H9 (cell line): ENCODE measurements at regions not wholly inside any gene's neighbourhood (a gene's known extent, or its start where the extent isn't known, plus 50 kb on each side); places are given as distances from the start of the nearest gene placed in this dataset.

Experiments used
- DNase-seq: peaks from one replicate; pipeline ENCODE4 v3.0.0-alpha.2; 2017
- H2AFZ ChIP-seq: one replicate; pipeline ENCODE4 v1.6.1; 2013; ENCODE audit warnings: mild to moderate bottlenecking, low read length, control low read depth, moderate library complexity
- H2AK5ac ChIP-seq: 2 replicates; pipeline ENCODE4 v1.6.1; 2013; ENCODE audit warnings: low read length, control low read depth, mixed read lengths; ENCODE audit not compliant: insufficient read length
- H2BK120ac ChIP-seq: one replicate; pipeline ENCODE4 v1.6.1; 2013; ENCODE audit warnings: low read depth, mild to moderate bottlenecking, low read length, control low read depth, inconsistent platforms; ENCODE audit not compliant: poor library complexity, severe bottlenecking
- H2BK12ac ChIP-seq: 2 replicates; pipeline ENCODE4 v1.6.1; 2013; ENCODE audit warnings: low read length, control low read depth, mixed read lengths, low read depth; ENCODE audit not compliant: insufficient read length
- H2BK15ac ChIP-seq: 2 replicates; pipeline ENCODE4 v1.6.1; 2013; ENCODE audit warnings: low read depth, low read length, control low read depth
- H2BK20ac ChIP-seq: one replicate; pipeline ENCODE4 v1.6.1; 2013; ENCODE audit warnings: low read depth, mild to moderate bottlenecking, low read length, control low read depth, inconsistent platforms; ENCODE audit not compliant: poor library complexity, severe bottlenecking
- H2BK5ac ChIP-seq: 2 replicates; pipeline ENCODE4 v1.6.1; 2013; ENCODE audit warnings: low read length, control low read depth, mixed read lengths; ENCODE audit not compliant: insufficient read length
- H3K14ac ChIP-seq: 2 replicates; pipeline ENCODE4 v1.6.1; 2013; ENCODE audit warnings: low read length, control low read depth; ENCODE audit not compliant: insufficient read depth
- H3K18ac ChIP-seq: 2 replicates; pipeline ENCODE4 v1.6.1; 2013; ENCODE audit warnings: low read depth, mild to moderate bottlenecking, mixed read lengths, low read length, control low read depth; ENCODE audit not compliant: insufficient read length
- H3K23ac ChIP-seq: 2 replicates; pipeline ENCODE4 v1.6.1; 2013; ENCODE audit warnings: low read length, control low read depth, mixed read lengths, low read depth; ENCODE audit not compliant: insufficient read length
- H3K23me2 ChIP-seq: 2 replicates; pipeline ENCODE4 v1.6.1; 2013; ENCODE audit warnings: low read depth, mild to moderate bottlenecking, mixed read lengths, low read length, control low read depth; ENCODE audit not compliant: insufficient read length, poor library complexity, severe bottlenecking
- H3K27ac ChIP-seq: 2 replicates; pipeline ENCODE4 v1.5.1; 2013; ENCODE audit warnings: low read length, control low read depth, mixed read lengths, low read depth; ENCODE audit not compliant: insufficient read length
- H3K27me3 ChIP-seq: 2 replicates; pipeline ENCODE4 v1.6.1; 2013; ENCODE audit warnings: low read length, control low read depth, inconsistent platforms; ENCODE audit not compliant: insufficient read depth
- H3K4ac ChIP-seq: 2 replicates; pipeline ENCODE4 v1.6.1; 2013; ENCODE audit warnings: low read depth, mild to moderate bottlenecking, control low read depth, inconsistent platforms, low read length, moderate library complexity
- H3K4me1 ChIP-seq: 2 replicates; pipeline ENCODE4 v1.6.1; 2013; ENCODE audit warnings: low read length, control low read depth, inconsistent platforms; ENCODE audit not compliant: insufficient read depth
- H3K4me2 ChIP-seq: 2 replicates; pipeline ENCODE4 v1.6.1; 2013; ENCODE audit warnings: low read length, control low read depth, mixed read lengths; ENCODE audit not compliant: insufficient read length, insufficient read depth
- H3K56ac ChIP-seq: 2 replicates; pipeline ENCODE4 v1.6.1; 2013; ENCODE audit warnings: low read depth, mild to moderate bottlenecking, mixed read lengths, low read length, control low read depth; ENCODE audit not compliant: insufficient read length
- H3K79me1 ChIP-seq: 2 replicates; pipeline ENCODE4 v1.6.1; 2013; ENCODE audit warnings: low read depth, mild to moderate bottlenecking, moderate library complexity, low read length, control low read depth, inconsistent platforms; ENCODE audit not compliant: insufficient read depth, poor library complexity, severe bottlenecking
- H3K79me2 ChIP-seq: 2 replicates; pipeline ENCODE4 v1.6.1; 2013; ENCODE audit warnings: low read length, control low read depth, inconsistent platforms; ENCODE audit not compliant: insufficient read depth
- H3K9ac ChIP-seq: 2 replicates; pipeline ENCODE4 v1.6.1; 2013; ENCODE audit warnings: low read length, control low read depth, mixed read lengths; ENCODE audit not compliant: insufficient read length; ENCODE audit errors: extremely low read depth
- H3K9me3 ChIP-seq: one replicate; pipeline ENCODE4 v1.6.1; 2013; ENCODE audit warnings: low read depth, low read length, inconsistent platforms; ENCODE audit not compliant: control insufficient read depth
- H3T11ph ChIP-seq: one replicate; pipeline ENCODE4 v1.6.1; 2013; ENCODE audit warnings: mild to moderate bottlenecking, low read length, control low read depth, inconsistent platforms
- H4K20me1 ChIP-seq: one replicate; pipeline ENCODE4 v1.6.1; 2013; ENCODE audit not compliant: control insufficient read depth, insufficient read length, insufficient read depth
- H4K5ac ChIP-seq: 2 replicates; pipeline ENCODE4 v1.6.1; 2013; ENCODE audit warnings: low read depth, mild to moderate bottlenecking, mixed read lengths, low read length, control low read depth; ENCODE audit not compliant: insufficient read length
- H4K8ac ChIP-seq: replicated peaks from 2 replicates; pipeline ENCODE4 v1.6.1; 2013; ENCODE audit warnings: low read length, control low read depth, mixed read lengths, low read depth; ENCODE audit not compliant: insufficient read length
- H4K91ac ChIP-seq: 2 replicates; pipeline ENCODE4 v1.6.1; 2013; ENCODE audit warnings: low read depth, mild to moderate bottlenecking, moderate library complexity, mixed read lengths, low read length, control low read depth; ENCODE audit not compliant: insufficient read length
- H3K27ac Mint-ChIP-seq, 3 experiments: 2 replicates in 2 of 3; 3 replicates in 1 of 3; pipeline ENCODE4 v1.8.0; 2020 to 2021; ENCODE audit warnings: mixed read lengths in 3 of 3, mild to moderate bottlenecking in 1 of 3, moderate library complexity in 1 of 3
- H3K27me3 Mint-ChIP-seq: 2 replicates; pipeline ENCODE4 v1.8.0; 2021; ENCODE audit warnings: low read depth, mild to moderate bottlenecking, moderate library complexity, mixed read lengths
- H3K36me3 Mint-ChIP-seq, 3 experiments: 2 replicates in 2 of 3; 3 replicates in 1 of 3; pipeline ENCODE4 v1.8.0; 2020 to 2021; ENCODE audit warnings: low read depth in 3 of 3, mixed read lengths in 3 of 3; ENCODE audit not compliant: insufficient read depth in 1 of 3
- H3K4me1 Mint-ChIP-seq, 2 experiments: 2 replicates each; pipeline ENCODE4 v1.8.0; 2020; ENCODE audit warnings: mixed read lengths in 2 of 2
- H3K4me3 Mint-ChIP-seq, 2 experiments: 2 replicates in 1 of 2; 3 replicates in 1 of 2; pipeline ENCODE4 v1.8.0; 2020 to 2021; ENCODE audit warnings: mild to moderate bottlenecking in 2 of 2, mixed read lengths in 2 of 2, moderate library complexity in 1 of 2
- H3K9me3 Mint-ChIP-seq, 2 experiments: 2 replicates in 1 of 2; 3 replicates in 1 of 2; pipeline ENCODE4 v1.8.0; 2020; ENCODE audit warnings: mild to moderate bottlenecking in 2 of 2, mixed read lengths in 2 of 2, moderate library complexity in 1 of 2
- CTCF ChIP-seq: fragments of 200-600 bp; sonication (generic); conservative IDR thresholded peaks from 3 replicates; pipeline ENCODE4 v1.8.0; 2021; ENCODE audit warnings: antibody characterized with exemption, mild to moderate bottlenecking
- WGBS: extraction: QIAGEN DNeasy Blood & Tissue Kit; methylation state at CpG from one replicate; pipeline ENCODE4 v1.1.7; 2013; ENCODE audit warnings: missing lambda C conversion rate, low lambda C conversion rate, mixed read lengths; ENCODE audit not compliant: insufficient read length; ENCODE audit errors: extremely low coverage; 5-methylcytosine and 5-hydroxymethylcytosine counted together

DNA sequence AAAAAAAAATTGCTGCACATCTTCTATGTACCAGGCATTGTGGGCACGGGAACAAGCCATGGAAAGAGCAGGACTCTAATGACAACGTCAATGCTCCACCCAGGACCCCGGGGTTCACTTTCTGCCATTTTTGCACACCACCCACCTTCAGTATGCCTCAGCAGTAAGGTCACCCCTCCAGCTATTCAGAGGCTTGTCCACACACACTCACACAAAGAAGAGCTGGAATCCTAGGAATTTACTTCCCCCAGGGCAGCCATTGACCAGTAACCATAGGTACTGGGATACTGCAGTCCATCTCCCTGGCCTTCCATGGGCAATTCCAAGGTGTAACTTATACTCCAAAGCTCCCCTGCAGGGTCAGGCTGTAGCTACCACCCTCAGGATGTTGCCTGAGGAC, 170.8 kb downstream of the SUCLG1 start:
- Histone ChIP-seq H3T11ph (no peak overlapping the region), H2BK15ac (no peak overlapping the region), H3K27me3 (no peaks in the 10 kb centered on the region), H2BK5ac (no peak overlapping the region), H2BK120ac (no peak overlapping the region), H3K14ac (no peak overlapping the region), H2BK12ac (no peak overlapping the region), H4K8ac (no peak overlapping the region), H3K79me2 (no peaks in the 10 kb centered on the region), H3K56ac (no peak overlapping the region), H4K20me1 (no peaks in the 10 kb centered on the region), H3K18ac (no peak overlapping the region), H3K4me2 (no peak overlapping the region), H3K9me3 (no peaks in the 10 kb centered on the region), H4K91ac (no peak overlapping the region), H3K23ac (no peak overlapping the region), H3K9ac (no peak overlapping the region), H3K79me1 (no peaks in the 10 kb centered on the region), H3K27ac (no peak overlapping the region), H3K4ac (no peak overlapping the region), H2AK5ac (no peak overlapping the region), H3K4me1 (no peaks in the 10 kb centered on the region; the same call in 1 of the 2 replicates), H2BK20ac (no peak overlapping the region), H2AFZ (no peak overlapping the region), H4K5ac (no peak overlapping the region), H3K23me2 (no peaks in the 10 kb centered on the region)
- DNase-seq, result peak; percentile 40
- H3K9me3 Mint-ChIP-seq, result peaks cover 3 to 10% of the 10 kb centered on the region in 2 experiments; a peak in 3 of 5 replicates
- H3K4me1 Mint-ChIP-seq, result peaks cover 4 to 5% of the 10 kb centered on the region in 2 experiments; a peak in 3 of 4 replicates
- no CpG with 5 or more reads among the region's 3 CpGs for WGBS
- no peak overlapping the region for H3K4me3 Mint-ChIP-seq
- H3K27ac Mint-ChIP-seq, result no peak overlapping the region
- peaks cover 0 to 8% (median 2%) of the 10 kb centered on the region in 3 experiments; a peak in 3 of 7 replicates for H3K36me3 Mint-ChIP-seq
- no peak for TF ChIP-seq CTCF
- no peaks in the 10 kb centered on the region for H3K27me3 Mint-ChIP-seq
